Fibroblast of mammary gland (primary cell): ENCODE measurements at regions not wholly inside any gene's neighbourhood (a gene's known extent, or its start where the extent isn't known, plus 50 kb on each side); places are given as distances from the start of the nearest gene placed in this dataset.
"Not testable (repeated sequence)": the region's sequence is repeated elsewhere in the genome, so short reads cannot be mapped to it uniquely, and the experiment has no call there.

Experiments used
- DNase-seq: peaks from one replicate; pipeline ENCODE4 v3.0.0-alpha.2; 2010; ENCODE audit warnings: low read depth
- H3K4me3 ChIP-seq: 2 replicates; pipeline ENCODE4 v1.5.1; 2011; ENCODE audit warnings: low read depth, mild to moderate bottlenecking, low read length, moderate library complexity; ENCODE audit not compliant: control insufficient read depth
- TF ChIP-seq, protein P1 (sequence below): conservative IDR thresholded peaks from 2 replicates; pipeline ENCODE4 v1.5.1; 2011; ENCODE audit warnings: low read depth, low read length, inconsistent platforms; ENCODE audit not compliant: control insufficient read depth, insufficient read depth

DNA sequence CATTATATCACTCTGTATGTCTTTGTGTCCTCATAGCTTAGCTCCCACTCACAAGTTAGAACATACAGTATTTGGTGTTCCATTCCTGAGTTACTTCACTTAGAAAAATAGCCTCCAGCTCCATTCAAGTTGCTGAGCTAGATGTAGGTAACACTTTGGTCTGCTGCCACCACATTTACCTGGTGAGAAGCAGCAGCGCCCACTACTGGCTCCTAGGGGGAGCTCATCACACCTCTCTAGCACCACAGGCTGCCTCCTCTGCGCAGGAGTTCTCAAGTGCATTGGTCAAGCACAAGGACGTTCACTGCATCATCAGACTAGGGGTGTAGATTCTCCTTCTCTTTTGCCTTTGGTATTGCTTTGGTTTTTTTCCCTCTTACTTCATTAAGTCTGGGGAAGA, 530.9 kb upstream of the AUTS2 start:
- TF ChIP-seq, protein P1, sequence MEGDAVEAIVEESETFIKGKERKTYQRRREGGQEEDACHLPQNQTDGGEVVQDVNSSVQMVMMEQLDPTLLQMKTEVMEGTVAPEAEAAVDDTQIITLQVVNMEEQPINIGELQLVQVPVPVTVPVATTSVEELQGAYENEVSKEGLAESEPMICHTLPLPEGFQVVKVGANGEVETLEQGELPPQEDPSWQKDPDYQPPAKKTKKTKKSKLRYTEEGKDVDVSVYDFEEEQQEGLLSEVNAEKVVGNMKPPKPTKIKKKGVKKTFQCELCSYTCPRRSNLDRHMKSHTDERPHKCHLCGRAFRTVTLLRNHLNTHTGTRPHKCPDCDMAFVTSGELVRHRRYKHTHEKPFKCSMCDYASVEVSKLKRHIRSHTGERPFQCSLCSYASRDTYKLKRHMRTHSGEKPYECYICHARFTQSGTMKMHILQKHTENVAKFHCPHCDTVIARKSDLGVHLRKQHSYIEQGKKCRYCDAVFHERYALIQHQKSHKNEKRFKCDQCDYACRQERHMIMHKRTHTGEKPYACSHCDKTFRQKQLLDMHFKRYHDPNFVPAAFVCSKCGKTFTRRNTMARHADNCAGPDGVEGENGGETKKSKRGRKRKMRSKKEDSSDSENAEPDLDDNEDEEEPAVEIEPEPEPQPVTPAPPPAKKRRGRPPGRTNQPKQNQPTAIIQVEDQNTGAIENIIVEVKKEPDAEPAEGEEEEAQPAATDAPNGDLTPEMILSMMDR: peak; percentile 36
- no peak overlapping the region for H3K4me3 ChIP-seq
- peak; percentile 21 for DNase-seq

- no peak overlapping the region for H3K4me3 ChIP-seq
- TF ChIP-seq, protein P1: no peak
- no peak for DNase-seq
Observed at GRCh38 chr7:69070476-69070875, 527.8 kb upstream of the AUTS2 start.

DNA sequence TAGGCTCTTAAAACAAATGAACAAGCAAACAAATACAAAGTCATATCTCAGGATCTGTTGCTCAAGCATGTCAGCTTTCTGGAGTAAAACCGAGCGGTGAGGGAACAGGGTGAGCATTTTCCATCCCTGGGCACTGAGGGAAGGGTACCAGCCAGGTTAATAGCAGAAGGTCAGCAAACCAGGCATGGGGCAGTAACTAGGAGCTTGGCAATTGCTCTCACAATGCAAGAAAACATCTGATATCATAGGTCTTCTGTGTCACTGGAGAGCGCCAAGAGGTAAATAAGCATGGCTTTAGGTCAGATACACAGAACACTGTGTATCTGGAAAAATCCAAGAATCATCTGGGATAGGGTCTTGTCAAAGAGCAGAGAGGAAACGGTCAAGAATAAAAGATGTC, 521.7 kb upstream of the AUTS2 start:
- no peak for DNase-seq
- TF ChIP-seq, protein P1: no peak
- no peak overlapping the region for H3K4me3 ChIP-seq

DNA sequence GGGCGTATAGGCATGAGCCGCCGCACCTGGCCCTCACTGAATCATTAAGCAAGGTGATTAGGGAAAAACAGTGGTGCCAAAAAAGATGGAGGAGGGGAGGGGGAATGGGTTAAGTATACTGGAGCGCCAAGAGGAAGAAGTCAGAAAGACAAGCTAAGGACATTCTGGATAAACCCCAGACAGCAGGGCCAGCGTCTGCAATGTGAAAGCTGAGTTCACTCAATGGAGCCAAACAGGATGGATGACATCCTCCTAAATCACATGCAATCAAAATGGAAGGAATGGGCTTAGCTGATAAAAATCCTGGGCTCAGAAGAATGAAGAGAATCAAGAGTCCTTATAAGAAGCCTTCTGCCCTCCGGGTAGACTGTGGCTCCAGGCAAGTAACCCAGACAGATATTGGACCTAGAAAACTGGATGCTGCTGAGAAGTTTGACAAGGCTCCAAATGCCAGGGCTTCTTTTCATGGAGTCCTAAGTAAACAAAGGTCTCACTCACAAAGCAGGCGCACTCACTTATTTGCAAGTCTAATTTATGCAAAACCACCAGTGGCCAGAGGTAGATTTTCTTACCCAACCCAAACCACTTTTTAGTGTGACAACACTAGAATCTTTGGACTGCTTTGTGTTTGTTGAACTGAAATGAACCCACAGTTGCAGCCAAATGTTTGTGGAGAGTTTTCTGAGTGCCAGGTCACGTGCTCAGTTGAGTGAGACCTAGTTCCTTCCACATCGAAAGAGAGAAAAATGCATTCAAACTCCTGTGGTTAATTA, 519.1 kb upstream of the AUTS2 start:
- DNase-seq: peak; percentile 0
- TF ChIP-seq, protein P1: no peak
- H3K4me3 ChIP-seq: no peak overlapping the region

DNA sequence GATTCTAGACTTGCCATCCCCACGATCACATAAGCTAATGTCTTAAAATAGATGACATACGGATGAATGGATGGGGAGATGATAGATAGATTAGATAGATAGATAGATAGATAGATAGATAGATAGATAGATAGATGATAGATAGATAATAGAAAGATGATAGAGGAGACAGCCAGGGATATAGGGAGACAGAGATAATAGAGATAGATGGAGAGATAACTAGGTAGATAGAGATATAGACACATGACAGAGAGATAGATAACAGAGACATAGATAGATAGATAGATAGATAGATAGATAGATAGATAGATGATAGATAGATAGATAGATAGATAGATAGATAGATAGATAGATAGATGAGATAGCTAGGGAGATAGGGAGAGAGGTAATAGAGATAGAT, 511.0 kb upstream of the AUTS2 start:
- H3K4me3 ChIP-seq, DNase-seq: not testable (repeated sequence)

- no peak overlapping the region for H3K4me3 ChIP-seq
- DNase-seq: no peak
- TF ChIP-seq, protein P1: no peak
Observed at GRCh38 chr7:69088185-69088584, 510.1 kb upstream of the AUTS2 start.

- no peak for DNase-seq
- no peak overlapping the region for H3K4me3 ChIP-seq
- TF ChIP-seq, protein P1: no peak
Observed at GRCh38 chr7:69090936-69091335, 507.3 kb upstream of the AUTS2 start.
